ENCODE measurements at regions not wholly inside any gene's neighbourhood (a gene's known extent, or its start where the extent isn't known, plus 50 kb on each side); places are given as distances from the start of the nearest gene placed in this dataset.

GRCh38 chr2:380772-381171 lies 92.9 kb upstream of the ALKAL2 start:
- no peak for TF ChIP-seq SP1 (IDR thresholded peaks at IDR 0.05)
- TF ChIP-seq ZNF384 (IDR thresholded peaks at IDR 0.05): no peak
- TF ChIP-seq PKNOX1 (IDR thresholded peaks at IDR 0.05): no peak
- TF ChIP-seq L3MBTL2 (conservative IDR thresholded peaks at IDR 0.05): no peak
- TF ChIP-seq CTBP1 (IDR thresholded peaks at IDR 0.05; ENCODE audit: borderline replicate concordance): no peak
- no peak for TF ChIP-seq ARNT (IDR thresholded peaks at IDR 0.05)
- no peak for TF ChIP-seq SUZ12 (IDR thresholded peaks at IDR 0.05)
- TF ChIP-seq LEF1 (IDR thresholded peaks at IDR 0.05; ENCODE audit: borderline replicate concordance): no peak
- no peak for TF ChIP-seq FOXM1 (IDR thresholded peaks at IDR 0.05; ENCODE audit: borderline replicate concordance)
- TF ChIP-seq FOXA1 (IDR thresholded peaks at IDR 0.05): no peak
- TF ChIP-seq NFRKB (IDR thresholded peaks at IDR 0.05): no peak
- TF ChIP-seq FOXK2 (IDR thresholded peaks at IDR 0.05): no peak
- TF ChIP-seq ELF4 (IDR thresholded peaks at IDR 0.05): no peak
- no peak for TF ChIP-seq HDGF (IDR thresholded peaks at IDR 0.05; ENCODE audit: borderline replicate concordance)
- TF ChIP-seq BHLHE40 (IDR thresholded peaks at IDR 0.05; ENCODE audit: borderline replicate concordance): no peak
- no peak for TF ChIP-seq TARDBP (IDR thresholded peaks at IDR 0.05)
- DNase-seq (ENCODE audit: extremely low spot score): no peak
- CTCF ChIA-PET: no interaction called here
- POLR2A ChIA-PET: no interaction called here

GRCh38 chr2:380221-380620 lies 92.3 kb upstream of the ALKAL2 start:
- TF ChIP-seq ZNF384 (IDR thresholded peaks at IDR 0.05) (no peak), NFRKB (IDR thresholded peaks at IDR 0.05) (no peak), ELF4 (IDR thresholded peaks at IDR 0.05) (no peak), BHLHE40 (IDR thresholded peaks at IDR 0.05; ENCODE audit: borderline replicate concordance) (no peak), FOXK2 (IDR thresholded peaks at IDR 0.05) (no peak), FOXA1 (IDR thresholded peaks at IDR 0.05) (no peak), FOXM1 (IDR thresholded peaks at IDR 0.05; ENCODE audit: borderline replicate concordance) (no peak), SP1 (IDR thresholded peaks at IDR 0.05) (no peak), HDGF (IDR thresholded peaks at IDR 0.05; ENCODE audit: borderline replicate concordance) (no peak), L3MBTL2 (conservative IDR thresholded peaks at IDR 0.05) (no peak), TARDBP (IDR thresholded peaks at IDR 0.05) (no peak), LEF1 (IDR thresholded peaks at IDR 0.05; ENCODE audit: borderline replicate concordance) (no peak), PKNOX1 (IDR thresholded peaks at IDR 0.05) (no peak), SUZ12 (IDR thresholded peaks at IDR 0.05) (no peak), CTBP1 (IDR thresholded peaks at IDR 0.05; ENCODE audit: borderline replicate concordance) (no peak), ARNT (IDR thresholded peaks at IDR 0.05) (no peak)
- no peak for DNase-seq (ENCODE audit: extremely low spot score)
- POLR2A ChIA-PET: no interaction called here
- CTCF ChIA-PET: no interaction called here

- no peak for DNase-seq (ENCODE audit: extremely low spot score)
- POLR2A ChIA-PET: no interaction called here
- CTCF ChIA-PET: no interaction called here
- TF ChIP-seq FOXA1 (IDR thresholded peaks at IDR 0.05) (no peak), ARNT (IDR thresholded peaks at IDR 0.05) (no peak), ELF4 (IDR thresholded peaks at IDR 0.05) (no peak), TARDBP (IDR thresholded peaks at IDR 0.05) (no peak), NFRKB (IDR thresholded peaks at IDR 0.05) (no peak), SP1 (IDR thresholded peaks at IDR 0.05) (no peak), HDGF (IDR thresholded peaks at IDR 0.05; ENCODE audit: borderline replicate concordance) (no peak), LEF1 (IDR thresholded peaks at IDR 0.05; ENCODE audit: borderline replicate concordance) (no peak), L3MBTL2 (conservative IDR thresholded peaks at IDR 0.05) (no peak), PKNOX1 (IDR thresholded peaks at IDR 0.05) (no peak), BHLHE40 (IDR thresholded peaks at IDR 0.05; ENCODE audit: borderline replicate concordance) (no peak), ZNF384 (IDR thresholded peaks at IDR 0.05) (no peak), CTBP1 (IDR thresholded peaks at IDR 0.05; ENCODE audit: borderline replicate concordance) (no peak)
Measured at GRCh38 chr2:379778-380177, 91.9 kb upstream of the ALKAL2 start.

GRCh38 chr2:378364-378763 lies 90.5 kb upstream of the ALKAL2 start:
- POLR2A ChIA-PET: no interaction called here
- CTCF ChIA-PET: no interaction called here
- DNase-seq (ENCODE audit: extremely low spot score): no peak
- TF ChIP-seq FOXK2 (IDR thresholded peaks at IDR 0.05) (no peak), BHLHE40 (IDR thresholded peaks at IDR 0.05; ENCODE audit: borderline replicate concordance) (no peak), L3MBTL2 (conservative IDR thresholded peaks at IDR 0.05) (no peak), FOXM1 (IDR thresholded peaks at IDR 0.05; ENCODE audit: borderline replicate concordance) (no peak), ELF4 (IDR thresholded peaks at IDR 0.05) (no peak), HDGF (IDR thresholded peaks at IDR 0.05; ENCODE audit: borderline replicate concordance) (no peak), TARDBP (IDR thresholded peaks at IDR 0.05) (no peak), LEF1 (IDR thresholded peaks at IDR 0.05; ENCODE audit: borderline replicate concordance) (no peak), NFRKB (IDR thresholded peaks at IDR 0.05) (no peak), ZNF384 (IDR thresholded peaks at IDR 0.05) (no peak), SUZ12 (IDR thresholded peaks at IDR 0.05) (no peak), PKNOX1 (IDR thresholded peaks at IDR 0.05) (no peak), ARNT (IDR thresholded peaks at IDR 0.05) (no peak), SP1 (IDR thresholded peaks at IDR 0.05) (no peak), CTBP1 (IDR thresholded peaks at IDR 0.05; ENCODE audit: borderline replicate concordance) (no peak), FOXA1 (IDR thresholded peaks at IDR 0.05) (no peak)

GRCh38 chr2:377414-377813 lies 89.5 kb upstream of the ALKAL2 start:
- TF ChIP-seq SUZ12 (IDR thresholded peaks at IDR 0.05) (no peak), BHLHE40 (IDR thresholded peaks at IDR 0.05; ENCODE audit: borderline replicate concordance) (no peak), ZNF384 (IDR thresholded peaks at IDR 0.05) (no peak), FOXM1 (IDR thresholded peaks at IDR 0.05; ENCODE audit: borderline replicate concordance) (no peak), FOXK2 (IDR thresholded peaks at IDR 0.05) (no peak)
- POLR2A ChIA-PET: no interaction called here
- no peak for DNase-seq (ENCODE audit: extremely low spot score)
- CTCF ChIA-PET: no interaction called here

GRCh38 chr2:375956-376307 lies 88.0 kb upstream of the ALKAL2 start:
- TF ChIP-seq LEF1 (IDR thresholded peaks at IDR 0.05; ENCODE audit: borderline replicate concordance) (no peak), TARDBP (IDR thresholded peaks at IDR 0.05) (no peak), BHLHE40 (IDR thresholded peaks at IDR 0.05; ENCODE audit: borderline replicate concordance) (no peak), HDGF (IDR thresholded peaks at IDR 0.05; ENCODE audit: borderline replicate concordance) (no peak), NFRKB (IDR thresholded peaks at IDR 0.05) (no peak)
- CTCF ChIA-PET: no interaction called here
- POLR2A ChIA-PET: no interaction called here
- DNase-seq (ENCODE audit: extremely low spot score): no peak

Data from HEK293T (cell line).